SU-DHL-6 (cell line): ENCODE measurements at regions not wholly inside any gene's neighbourhood (a gene's known extent, or its start where the extent isn't known, plus 50 kb on each side); places are given as distances from the start of the nearest gene placed in this dataset.

ENCODE experiments used
- H2AFZ ChIP-seq: fragments of 200-600 bp; sonication (generic); 2 replicates; pipeline ENCODE4 v1.6.1; 2014; ENCODE audit warnings: low read depth, mild to moderate bottlenecking, moderate library complexity, mixed read lengths, antibody characterized with exemption, low read length; ENCODE audit not compliant: severe bottlenecking
- H3F3A ChIP-seq: fragments of 200-600 bp; shearing (Covaris generic); 2 replicates; pipeline ENCODE4 v1.6.0; 2016; ENCODE audit warnings: antibody characterized with exemption, mild to moderate bottlenecking; ENCODE audit not compliant: insufficient read depth
- H3K27ac ChIP-seq: fragments of 200-600 bp; sonication (generic); 2 replicates; pipeline ENCODE4 v1.5.1; 2016; ENCODE audit warnings: low read depth, mild to moderate bottlenecking, low read length, moderate library complexity, mixed read lengths
- H3K27me3 ChIP-seq: fragments of 200-600 bp; sonication (generic), shearing (Covaris generic); 2 replicates; pipeline ENCODE4 v1.6.0; 2014; ENCODE audit warnings: mild to moderate bottlenecking, low read length
- H3K36me3 ChIP-seq: fragments of 200-600 bp; sonication (generic); 2 replicates; pipeline ENCODE4 v1.6.1; 2014; ENCODE audit warnings: mild to moderate bottlenecking, low read length, mixed read lengths
- H3K4me2 ChIP-seq: fragments of 300-600, 200-600 bp; shearing (Covaris generic), sonication (generic); 2 replicates; pipeline ENCODE4 v1.6.0; 2014; ENCODE audit warnings: low read length, low read depth, mild to moderate bottlenecking; ENCODE audit not compliant: poor library complexity, severe bottlenecking
- H3K4me3 ChIP-seq: fragments of 200-600 bp; sonication (generic); 2 replicates; pipeline ENCODE4 v1.5.1; 2014; ENCODE audit warnings: antibody characterized with exemption, low read length, mild to moderate bottlenecking, mixed read lengths; ENCODE audit not compliant: insufficient read depth, poor library complexity, severe bottlenecking
- H3K79me2 ChIP-seq: fragments of 200-600 bp; sonication (generic); 2 replicates; pipeline ENCODE4 v1.6.1; 2014; ENCODE audit warnings: mild to moderate bottlenecking, low read length, moderate library complexity; ENCODE audit not compliant: insufficient read depth
- H3K9ac ChIP-seq: fragments of 200-600 bp; sonication (generic); 2 replicates; pipeline ENCODE4 v1.7.0; 2014; ENCODE audit warnings: mild to moderate bottlenecking, low read length
- H3K9me2 ChIP-seq: fragments of 200-600 bp; sonication (generic); replicated peaks from 2 replicates; pipeline ENCODE4 v1.6.1; 2014; ENCODE audit warnings: low read length; ENCODE audit not compliant: insufficient read depth
- H3K9me3 ChIP-seq: fragments of 200-600 bp; sonication (generic); 2 replicates; pipeline ENCODE4 v1.6.1; 2014; ENCODE audit warnings: low read length, mixed read lengths; ENCODE audit not compliant: insufficient read depth
- H4K20me1 ChIP-seq: fragments of 200-600 bp; sonication (generic); 2 replicates; pipeline ENCODE4 v1.6.1; 2014; ENCODE audit warnings: low read depth, mild to moderate bottlenecking, antibody characterized with exemption, low read length, moderate library complexity, mixed read lengths
- EZH2phosphoT487 ChIP-seq: fragments of 200-600 bp; sonication (generic), shearing (Covaris generic); conservative IDR thresholded peaks from 2 replicates; pipeline ENCODE4 v1.6.1; 2018; ENCODE audit warnings: mild to moderate bottlenecking, antibody characterized with exemption, low read length, moderate library complexity, mixed read lengths
- TF ChIP-seq, protein P1 (sequence below): fragments of 200-600 bp; sonication (generic); IDR thresholded peaks from one replicate; pipeline ENCODE4 v1.5.1; 2017; ENCODE audit warnings: antibody characterized with exemption, mild to moderate bottlenecking, low read length, moderate library complexity; ENCODE audit not compliant: insufficient read depth, poor library complexity, severe bottlenecking

GRCh38 chr12:32030151-32030550 is 70.9 kb downstream of the RESF1 start:
- Histone ChIP-seq H2AFZ (no peak overlapping the region), H3K4me3 (no peak overlapping the region), H4K20me1 (no peaks in the 10 kb centered on the region), H3K9me2 (no peaks in the 10 kb centered on the region), H3K36me3 (no peaks in the 10 kb centered on the region), H3K9ac (no peak overlapping the region), H3K27me3 (no peaks in the 10 kb centered on the region), H3F3A (0 out of 2 replicates have a peak, but pooled peaks cover 4% of the 10 kb centered on the region), H3K9me3 (no peaks in the 10 kb centered on the region), H3K27ac (no peak overlapping the region), H3K79me2 (no peaks in the 10 kb centered on the region), H3K4me2 (no peak overlapping the region)
- TF ChIP-seq, protein P1, sequence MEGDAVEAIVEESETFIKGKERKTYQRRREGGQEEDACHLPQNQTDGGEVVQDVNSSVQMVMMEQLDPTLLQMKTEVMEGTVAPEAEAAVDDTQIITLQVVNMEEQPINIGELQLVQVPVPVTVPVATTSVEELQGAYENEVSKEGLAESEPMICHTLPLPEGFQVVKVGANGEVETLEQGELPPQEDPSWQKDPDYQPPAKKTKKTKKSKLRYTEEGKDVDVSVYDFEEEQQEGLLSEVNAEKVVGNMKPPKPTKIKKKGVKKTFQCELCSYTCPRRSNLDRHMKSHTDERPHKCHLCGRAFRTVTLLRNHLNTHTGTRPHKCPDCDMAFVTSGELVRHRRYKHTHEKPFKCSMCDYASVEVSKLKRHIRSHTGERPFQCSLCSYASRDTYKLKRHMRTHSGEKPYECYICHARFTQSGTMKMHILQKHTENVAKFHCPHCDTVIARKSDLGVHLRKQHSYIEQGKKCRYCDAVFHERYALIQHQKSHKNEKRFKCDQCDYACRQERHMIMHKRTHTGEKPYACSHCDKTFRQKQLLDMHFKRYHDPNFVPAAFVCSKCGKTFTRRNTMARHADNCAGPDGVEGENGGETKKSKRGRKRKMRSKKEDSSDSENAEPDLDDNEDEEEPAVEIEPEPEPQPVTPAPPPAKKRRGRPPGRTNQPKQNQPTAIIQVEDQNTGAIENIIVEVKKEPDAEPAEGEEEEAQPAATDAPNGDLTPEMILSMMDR: no peak
- no peak for TF ChIP-seq EZH2phosphoT487

- H3K9ac ChIP-seq: no peak overlapping the region
- H2AFZ ChIP-seq: no peak overlapping the region
- no peaks in the 10 kb centered on the region for H3K9me2 ChIP-seq
- 0 out of 2 replicates have a peak, but pooled peaks cover 4% of the 10 kb centered on the region for H3F3A ChIP-seq
- no peaks in the 10 kb centered on the region for H3K36me3 ChIP-seq
- H3K27me3 ChIP-seq: no peaks in the 10 kb centered on the region
- no peak for TF ChIP-seq EZH2phosphoT487
- TF ChIP-seq, protein P1: no peak
- H3K4me3 ChIP-seq: no peak overlapping the region
- H3K4me2 ChIP-seq: no peak overlapping the region
- no peaks in the 10 kb centered on the region for H4K20me1 ChIP-seq
- H3K79me2 ChIP-seq: no peaks in the 10 kb centered on the region
- H3K27ac ChIP-seq: no peak overlapping the region
- H3K9me3 ChIP-seq: no peaks in the 10 kb centered on the region
Measured at GRCh38 chr12:32030676-32031075, 71.5 kb downstream of the RESF1 start.

DNA sequence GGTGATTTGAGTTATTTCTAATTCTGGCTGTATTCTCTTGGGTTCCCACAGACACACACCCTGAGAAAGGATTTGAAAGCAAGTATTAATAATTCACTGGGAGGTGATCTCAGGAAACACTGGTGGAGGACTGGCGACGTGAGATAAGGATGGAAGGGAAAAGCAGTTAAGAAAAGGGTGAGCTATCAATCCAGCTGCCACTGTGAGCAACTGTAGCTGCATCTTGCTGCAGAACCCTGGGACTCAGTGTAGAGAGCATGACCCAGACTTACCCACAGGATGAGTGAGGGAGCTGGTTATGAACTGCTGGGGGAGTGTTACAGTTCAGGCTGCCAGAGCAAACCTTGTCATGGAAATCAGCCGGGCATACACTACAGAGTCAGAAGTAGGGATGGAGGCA is 71.9 kb downstream of the RESF1 start:
- TF ChIP-seq EZH2phosphoT487: no peak
- TF ChIP-seq, protein P1: no peak
- Histone ChIP-seq H3K36me3 (no peaks in the 10 kb centered on the region), H4K20me1 (no peaks in the 10 kb centered on the region), H2AFZ (no peak overlapping the region), H3K9me3 (no peaks in the 10 kb centered on the region), H3K4me3 (no peak overlapping the region), H3F3A (0 out of 2 replicates have a peak, but pooled peaks cover 4% of the 10 kb centered on the region), H3K27me3 (no peaks in the 10 kb centered on the region), H3K79me2 (no peaks in the 10 kb centered on the region), H3K4me2 (no peak overlapping the region), H3K9ac (no peak overlapping the region), H3K27ac (no peak overlapping the region), H3K9me2 (no peaks in the 10 kb centered on the region)
